GM12875 (cell line): ENCODE measurements at regions not wholly inside any gene's neighbourhood (a gene's known extent, or its start where the extent isn't known, plus 50 kb on each side); places are given as distances from the start of the nearest gene placed in this dataset.

Source experiments
- H3K4me3 ChIP-seq: one replicate; pipeline ENCODE4 v1.5.1; 2011; ENCODE audit warnings: low read depth, low read length, control low read depth
- CTCF ChIP-seq: IDR thresholded peaks from 2 replicates; pipeline ENCODE4 v1.5.1; 2011; ENCODE audit warnings: low read depth, mild to moderate bottlenecking, control low read depth, inconsistent platforms, low read length, moderate library complexity, borderline replicate concordance; ENCODE audit not compliant: insufficient read depth

- no peak overlapping the region for H3K4me3 ChIP-seq
- TF ChIP-seq CTCF = no peak
Measured at GRCh38 chrX:118197730-118198129, 81.1 kb upstream of the KLHL13 start.

- no peak for TF ChIP-seq CTCF
- H3K4me3 ChIP-seq = no peak overlapping the region
Measured at GRCh38 chrX:118198577-118198976, 82.0 kb upstream of the KLHL13 start.

GRCh38 chrX:118199997-118200396, 83.4 kb upstream of the KLHL13 start:
- no peak for TF ChIP-seq CTCF
- H3K4me3 ChIP-seq = no peak overlapping the region

GRCh38 chrX:118205421-118206395, 89.1 kb upstream of the KLHL13 start:
- TF ChIP-seq CTCF = no peak
- no peak overlapping the region for H3K4me3 ChIP-seq

GRCh38 chrX:118207831-118208453, 91.3 kb upstream of the KLHL13 start:
- H3K4me3 ChIP-seq = no peak overlapping the region
- no peak for TF ChIP-seq CTCF

- no peak for TF ChIP-seq CTCF
- H3K4me3 ChIP-seq = no peak overlapping the region
Measured at GRCh38 chrX:118208481-118208880, 91.9 kb upstream of the KLHL13 start.
